ENCODE measurements at regions not wholly inside any gene's neighbourhood (a gene's known extent, or its start where the extent isn't known, plus 50 kb on each side); places are given as distances from the start of the nearest gene placed in this dataset.
A peak's percentile ranks its signal among the peaks of the same experiment; 100 is the strongest.
"Not testable (repeated sequence)": the region's sequence is repeated elsewhere in the genome, so short reads cannot be mapped to it uniquely, and the experiment has no call there.

DNA sequence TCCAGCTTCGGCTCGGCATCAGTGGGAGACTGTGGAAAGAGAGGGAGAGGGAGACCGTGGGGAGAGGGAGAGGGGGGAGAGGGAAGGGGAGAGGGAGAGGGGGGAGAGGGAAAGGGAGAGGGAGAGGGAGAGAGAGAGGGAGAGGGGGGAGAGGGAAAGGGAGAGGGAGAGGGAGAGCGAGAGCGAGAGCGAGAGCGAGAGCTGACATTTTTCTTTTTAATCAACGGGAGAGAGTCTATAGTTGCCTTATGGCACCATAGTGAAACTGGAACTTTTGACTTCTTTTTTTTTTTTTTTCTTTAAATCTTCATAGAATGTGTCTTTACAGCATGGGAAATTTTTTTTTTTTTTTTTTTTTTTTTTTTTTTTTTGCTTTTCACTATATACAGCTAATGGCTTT lies 94.7 kb upstream of the NUDT6 start:
- Mint-ChIP-seq H3K36me3 (peaks cover 27% of the 10 kb centered on the region), H3K4me1 (no peaks in the 10 kb centered on the region), H3K27me3 (no peaks in the 10 kb centered on the region), H3K27ac (no peak overlapping the region), H3K4me3 (no peak overlapping the region), H3K9me3 (peaks cover 5% of the 10 kb centered on the region)

DNA sequence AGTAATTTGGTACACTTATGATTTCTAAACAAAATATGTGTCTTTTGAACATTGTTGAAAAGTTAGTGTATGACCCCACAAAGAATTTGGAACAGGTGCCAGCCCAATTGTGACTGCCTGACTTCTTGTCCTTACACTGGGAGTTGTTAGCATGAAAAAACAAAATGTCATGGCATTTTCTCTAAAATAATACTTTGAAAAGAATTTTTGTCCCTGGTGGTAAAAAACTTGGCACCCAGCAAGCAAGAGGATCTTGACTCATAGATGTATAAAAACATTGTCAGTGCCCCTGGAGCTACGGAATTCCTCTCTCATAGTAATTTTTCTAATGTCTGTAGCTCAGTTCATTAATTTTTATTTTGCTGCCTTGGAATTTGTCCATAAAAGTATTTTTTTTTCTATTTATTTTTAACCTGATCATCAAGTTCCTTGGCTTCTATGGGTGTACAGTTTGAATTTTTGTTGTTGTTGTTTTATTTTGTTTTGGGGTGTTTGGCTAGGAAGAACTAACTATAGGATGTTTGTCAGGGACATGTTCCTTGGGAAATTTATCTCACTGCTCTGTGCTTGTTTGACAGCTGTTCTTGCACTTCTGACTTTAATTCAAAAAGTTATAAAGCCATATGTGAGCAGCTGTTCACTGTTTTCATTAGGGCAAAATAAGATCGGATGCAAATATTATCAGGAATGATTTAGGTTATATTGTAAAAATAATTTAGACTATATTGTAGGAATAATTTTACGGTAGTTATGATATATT lies 95.4 kb upstream of the NUDT6 start:
- Mint-ChIP-seq H3K4me1 (no peaks in the 10 kb centered on the region), H3K27me3 (no peaks in the 10 kb centered on the region), H3K36me3 (peaks cover 23% of the 10 kb centered on the region), H3K9me3 (peaks cover 5% of the 10 kb centered on the region), H3K27ac (no peak overlapping the region), H3K4me3 (no peak overlapping the region)

DNA sequence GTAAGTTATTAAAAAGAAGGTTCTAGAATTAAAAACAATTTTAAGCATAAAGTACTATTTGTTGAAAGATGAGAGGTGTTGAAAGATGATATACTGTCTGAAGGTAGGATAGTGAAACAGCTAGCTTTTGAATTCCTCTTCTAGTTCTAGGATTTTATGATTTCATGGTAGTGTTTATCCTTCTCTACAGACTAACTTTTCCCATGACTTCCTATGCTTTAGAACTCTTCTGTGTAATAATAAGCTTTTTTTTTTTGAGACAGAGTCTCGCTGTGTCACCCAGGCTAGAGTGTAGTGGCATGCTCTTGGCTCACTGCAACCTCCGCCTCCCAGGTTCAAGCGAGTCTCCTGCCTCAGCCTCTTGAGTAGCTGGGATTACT lies 96.0 kb upstream of the NUDT6 start:
- Mint-ChIP-seq H3K27me3 (no peaks in the 10 kb centered on the region), H3K4me1 (no peaks in the 10 kb centered on the region)

DNA sequence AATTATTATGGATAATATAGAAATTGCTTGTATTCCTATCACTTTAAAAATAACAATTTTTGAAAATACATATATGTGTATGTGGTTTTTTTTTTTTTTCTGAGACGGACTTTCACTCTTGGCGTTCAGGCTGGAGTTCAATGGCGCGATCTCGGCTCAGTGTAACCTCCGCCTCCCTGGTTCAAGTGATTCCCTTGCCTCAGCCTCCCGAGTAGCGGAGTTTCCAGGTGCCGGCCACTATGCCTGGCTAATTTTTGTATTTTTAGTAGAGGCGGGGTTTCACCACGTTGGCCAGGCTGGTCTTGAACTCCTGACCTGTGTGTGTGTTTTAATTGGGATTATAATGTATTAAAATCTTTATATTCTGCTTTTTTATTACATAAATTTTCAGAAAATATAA lies 97.9 kb upstream of the NUDT6 start:
- no peaks in the 10 kb centered on the region for H3K27me3 Mint-ChIP-seq
- peaks cover 5% of the 10 kb centered on the region for H3K9me3 Mint-ChIP-seq
- no peak overlapping the region for H3K4me3 Mint-ChIP-seq
- no peak overlapping the region for H3K27ac Mint-ChIP-seq
- peaks cover 25% of the 10 kb centered on the region for H3K36me3 Mint-ChIP-seq
- H3K4me1 Mint-ChIP-seq = no peaks in the 10 kb centered on the region

More for the DNA sequence above, 96.0 kb upstream of the NUDT6 start:
- no peak overlapping the region for H3K4me3 Mint-ChIP-seq
- peaks cover 22% of the 10 kb centered on the region for H3K36me3 Mint-ChIP-seq
- H3K27ac Mint-ChIP-seq = no peak overlapping the region
- peaks cover 5% of the 10 kb centered on the region for H3K9me3 Mint-ChIP-seq

DNA sequence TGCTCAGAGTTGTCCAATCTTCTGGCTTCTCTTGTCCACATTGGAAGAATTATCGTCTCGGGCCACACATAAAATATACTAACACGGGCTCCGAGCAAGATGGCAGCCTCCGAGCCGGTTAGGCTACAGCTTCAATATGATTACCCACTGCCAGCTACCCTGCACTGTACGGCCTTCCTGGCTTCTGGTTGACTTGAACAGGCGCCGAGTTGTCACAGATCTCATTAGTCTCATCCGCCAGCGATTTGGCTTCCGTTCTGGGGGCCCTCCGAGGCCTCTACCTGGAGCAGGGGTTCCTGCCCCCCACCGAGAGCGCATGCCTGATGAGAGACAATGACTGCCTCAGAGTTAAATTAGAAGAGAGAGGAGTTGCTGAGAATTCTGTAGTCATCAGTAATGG lies 101.2 kb upstream of the NUDT6 start:
- Mint-ChIP-seq H3K27me3 (no peaks in the 10 kb centered on the region), H3K36me3 (peaks cover 27% of the 10 kb centered on the region)

DNA sequence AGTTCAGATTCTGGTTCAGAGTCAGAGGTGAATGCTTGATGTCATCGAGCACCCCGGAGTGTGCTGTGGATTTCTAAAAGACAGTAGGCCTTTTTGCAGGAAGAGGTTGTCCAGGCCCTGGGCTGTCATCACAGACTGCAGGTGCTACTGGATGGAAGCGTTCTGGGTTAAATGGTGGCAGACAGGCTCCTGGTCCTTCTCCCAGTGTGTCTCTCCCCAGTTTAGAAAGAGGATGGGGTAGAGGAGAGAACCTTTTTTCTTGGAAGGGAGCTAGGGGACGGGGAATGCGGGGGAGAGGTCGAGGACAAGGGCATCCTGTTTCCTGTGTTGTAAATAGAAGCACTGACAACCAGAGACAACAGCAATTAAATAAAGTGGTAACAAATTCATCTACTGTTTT lies 102.3 kb upstream of the NUDT6 start:
- no peak overlapping the region for H3K27ac Mint-ChIP-seq
- H3K27me3 Mint-ChIP-seq = no peaks in the 10 kb centered on the region
- H3K9me3 Mint-ChIP-seq = peaks cover 5% of the 10 kb centered on the region
- H3K4me3 Mint-ChIP-seq = no peak overlapping the region
- peaks cover 32% of the 10 kb centered on the region for H3K36me3 Mint-ChIP-seq
- H3K4me1 Mint-ChIP-seq = no peaks in the 10 kb centered on the region

More for the DNA sequence above, 101.2 kb upstream of the NUDT6 start:
- H3K9me3 Mint-ChIP-seq = peaks cover 5% of the 10 kb centered on the region
- H3K27ac Mint-ChIP-seq = no peak overlapping the region
- H3K4me3 Mint-ChIP-seq = no peak overlapping the region
- H3K4me1 Mint-ChIP-seq = no peaks in the 10 kb centered on the region

DNA sequence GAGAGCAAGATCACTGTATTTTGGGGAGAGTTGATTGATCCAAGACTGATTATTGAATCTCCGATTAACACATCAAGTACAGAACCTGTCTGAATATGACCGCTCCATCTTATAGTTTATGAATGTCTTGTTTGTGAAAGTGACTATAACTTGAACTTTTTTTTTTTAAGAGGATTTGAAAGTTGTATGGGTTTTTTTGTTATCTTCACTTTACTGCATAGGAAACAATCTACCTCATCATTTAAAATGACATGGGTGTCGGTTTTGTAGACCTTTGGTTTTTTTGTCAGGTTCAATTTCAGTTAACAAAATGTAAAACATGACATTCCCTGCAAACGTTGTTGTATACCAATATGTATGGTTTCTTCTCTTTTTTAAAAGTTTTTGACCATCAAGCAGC lies 103.0 kb upstream of the NUDT6 start:
- peaks cover 5% of the 10 kb centered on the region for H3K9me3 Mint-ChIP-seq
- H3K27me3 Mint-ChIP-seq = no peaks in the 10 kb centered on the region
- H3K4me3 Mint-ChIP-seq = no peak overlapping the region
- no peak overlapping the region for H3K27ac Mint-ChIP-seq
- H3K4me1 Mint-ChIP-seq = no peaks in the 10 kb centered on the region
- H3K36me3 Mint-ChIP-seq = peaks cover 30% of the 10 kb centered on the region

DNA sequence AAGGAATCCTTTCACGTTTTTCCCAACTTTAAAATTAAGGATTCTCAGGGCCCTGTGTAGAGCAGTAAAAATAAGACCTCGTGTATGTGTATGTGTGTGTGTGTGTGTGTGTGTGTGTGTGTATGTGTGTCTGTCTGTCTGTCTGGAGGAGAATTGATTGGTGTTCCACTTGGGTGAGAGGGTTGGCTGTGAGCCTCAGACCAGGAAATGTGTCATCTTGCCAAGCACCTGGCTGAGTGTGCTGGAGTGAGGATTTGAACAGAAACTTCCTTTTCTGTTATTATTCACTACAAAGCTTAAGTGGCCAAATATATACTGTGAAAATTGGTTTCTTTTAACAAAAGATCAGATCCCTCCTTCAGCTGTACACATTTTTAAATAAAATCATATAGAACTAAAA lies 103.6 kb upstream of the NUDT6 start:
- H3K4me3 Mint-ChIP-seq, H3K4me1 Mint-ChIP-seq, H3K27me3 Mint-ChIP-seq, H3K27ac Mint-ChIP-seq, H3K9me3 Mint-ChIP-seq: not testable (repeated sequence)
- peaks cover 30% of the 10 kb centered on the region for H3K36me3 Mint-ChIP-seq

DNA sequence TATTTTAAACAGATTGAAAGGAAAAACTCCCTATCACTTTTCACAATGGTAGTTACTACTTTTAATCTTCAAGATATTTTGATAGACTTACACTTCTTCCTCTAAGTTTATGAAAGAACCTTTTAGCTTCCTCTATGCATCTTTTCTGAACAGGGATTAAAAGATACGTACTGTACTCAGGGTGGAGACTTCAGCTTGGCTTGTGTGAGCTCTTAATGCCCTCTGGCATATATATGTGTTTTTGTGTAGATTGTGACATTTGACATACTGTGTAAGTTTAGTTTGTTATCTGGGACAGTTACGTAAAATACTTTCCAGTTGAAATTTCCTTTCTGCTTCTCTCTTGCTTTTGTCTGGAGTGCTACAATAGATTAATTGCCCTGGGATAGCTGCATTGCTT lies 109.3 kb upstream of the NUDT6 start:
- Mint-ChIP-seq H3K27ac (no peak overlapping the region), H3K36me3 (peaks cover 32% of the 10 kb centered on the region), H3K4me1 (peaks cover 6% of the 10 kb centered on the region), H3K4me3 (no peak overlapping the region), H3K27me3 (no peaks in the 10 kb centered on the region), H3K9me3 (no peaks in the 10 kb centered on the region)

DNA sequence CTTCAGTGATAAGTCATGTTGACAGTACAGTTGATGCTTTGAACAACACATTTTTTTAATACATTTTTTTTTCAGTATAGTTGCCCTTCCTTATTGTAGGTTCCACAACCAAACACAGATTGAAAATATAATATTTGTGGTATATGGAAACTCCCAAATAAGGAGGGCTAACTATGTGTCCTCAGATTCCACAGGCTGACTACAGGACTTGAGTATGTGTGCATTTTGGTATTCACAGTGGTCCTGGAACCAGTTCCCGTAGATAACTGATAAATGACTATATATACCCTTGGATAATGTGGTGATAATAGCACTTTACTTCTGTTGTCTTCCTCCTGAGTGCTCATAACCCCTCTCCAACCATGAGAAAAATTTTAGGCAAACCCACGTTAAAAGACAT lies 111.6 kb upstream of the NUDT6 start:
- H3K9me3 Mint-ChIP-seq = no peaks in the 10 kb centered on the region
- peaks cover 6% of the 10 kb centered on the region for H3K4me1 Mint-ChIP-seq
- peaks cover 25% of the 10 kb centered on the region for H3K36me3 Mint-ChIP-seq
- H3K27me3 Mint-ChIP-seq = no peaks in the 10 kb centered on the region
- no peak overlapping the region for H3K4me3 Mint-ChIP-seq
- H3K27ac Mint-ChIP-seq = no peak overlapping the region

DNA sequence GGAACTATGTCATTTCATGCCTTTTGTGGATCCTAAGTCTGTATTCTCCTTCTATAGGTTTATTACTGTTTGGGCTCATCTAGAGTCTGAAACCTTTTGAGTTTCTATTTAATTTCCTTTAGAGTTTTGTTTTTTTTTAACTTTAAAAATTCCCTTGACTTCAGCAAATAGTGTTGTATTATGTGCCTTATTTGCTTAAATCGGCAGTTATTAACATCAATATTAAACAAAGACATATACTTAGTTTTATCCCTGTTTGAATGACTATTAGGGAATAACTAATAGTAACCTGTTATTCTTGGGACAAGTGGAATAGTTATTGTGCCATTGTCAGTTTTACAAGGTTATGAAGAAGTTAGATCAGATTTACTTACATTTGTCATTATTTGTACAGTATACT lies 112.8 kb upstream of the NUDT6 start:
- Mint-ChIP-seq H3K36me3 (peaks cover 24% of the 10 kb centered on the region), H3K27ac (no peak overlapping the region), H3K27me3 (no peaks in the 10 kb centered on the region), H3K4me3 (no peak overlapping the region), H3K4me1 (peaks cover 6% of the 10 kb centered on the region), H3K9me3 (no peaks in the 10 kb centered on the region)

DNA sequence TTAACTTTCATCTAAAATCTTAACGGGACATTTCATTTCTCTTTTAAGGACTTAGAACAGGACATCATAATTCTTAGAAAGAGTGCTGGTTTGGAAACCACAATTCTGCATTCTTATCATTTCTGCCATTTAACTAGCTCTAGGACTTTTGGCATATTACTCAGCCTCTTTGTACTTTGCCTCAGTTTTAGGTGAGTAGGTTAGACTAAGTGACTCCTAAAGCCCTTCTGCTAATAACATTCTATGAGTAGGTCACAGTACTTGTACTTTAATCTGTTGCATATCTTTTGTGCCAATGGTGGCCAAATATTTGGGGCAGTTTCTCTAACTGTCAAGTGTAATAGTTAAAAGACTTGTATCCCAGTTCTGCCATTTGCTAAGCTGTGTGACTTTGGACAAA lies 115.4 kb upstream of the NUDT6 start:
- Mint-ChIP-seq H3K4me1 (peaks cover 11% of the 10 kb centered on the region), H3K36me3 (peaks cover 27% of the 10 kb centered on the region), H3K27me3 (no peaks in the 10 kb centered on the region), H3K27ac (no peak overlapping the region), H3K4me3 (no peak overlapping the region), H3K9me3 (peaks cover 10% of the 10 kb centered on the region)

DNA sequence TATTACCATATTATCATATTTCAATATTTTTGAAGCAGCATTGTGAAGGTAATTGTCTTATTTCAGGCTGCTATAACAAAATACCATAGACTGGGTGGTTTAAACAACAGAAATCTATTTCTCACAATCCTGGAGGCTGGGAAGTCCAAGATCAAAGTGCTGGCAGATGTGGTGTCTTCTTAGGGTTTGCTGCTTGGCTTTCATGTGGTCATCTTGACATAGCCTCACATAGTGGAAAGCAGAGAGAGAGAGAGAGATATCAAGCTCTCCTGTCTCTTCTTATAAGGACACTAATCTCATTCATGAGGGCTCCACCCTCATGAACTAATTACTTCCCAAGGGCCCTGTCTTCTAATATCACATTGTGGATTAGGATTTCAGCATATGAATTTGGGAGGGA lies 119.7 kb upstream of the NUDT6 start:
- H3K9me3 Mint-ChIP-seq = peaks cover 15% of the 10 kb centered on the region
- peaks cover 5% of the 10 kb centered on the region for H3K4me1 Mint-ChIP-seq
- H3K4me3 Mint-ChIP-seq = no peak overlapping the region
- H3K36me3 Mint-ChIP-seq = peaks cover 43% of the 10 kb centered on the region
- H3K27ac Mint-ChIP-seq = no peak overlapping the region
- H3K27me3 Mint-ChIP-seq = no peaks in the 10 kb centered on the region

DNA sequence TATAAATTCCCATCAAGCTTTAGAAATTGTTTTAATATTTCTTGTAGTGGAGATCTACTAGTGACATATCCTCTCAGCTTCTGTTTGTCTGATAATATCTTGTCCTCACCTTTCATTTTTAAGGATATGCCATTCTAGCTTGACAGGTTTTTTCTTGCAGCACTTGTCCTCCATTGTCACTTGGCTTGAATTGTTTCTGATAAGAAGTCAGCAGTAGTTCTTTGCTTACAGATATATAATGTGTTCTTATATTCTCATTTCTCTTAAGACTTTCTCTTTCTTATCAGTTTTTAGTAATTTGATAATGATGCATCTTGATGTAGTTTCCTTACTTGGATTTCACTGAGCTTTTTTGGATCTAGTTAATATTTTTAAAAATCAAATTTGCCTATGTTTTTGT lies 120.6 kb upstream of the NUDT6 start:
- Mint-ChIP-seq H3K27ac (no peak overlapping the region), H3K36me3 (peaks cover 48% of the 10 kb centered on the region), H3K9me3 (peaks cover 15% of the 10 kb centered on the region), H3K4me1 (peaks cover 5% of the 10 kb centered on the region), H3K4me3 (no peak overlapping the region), H3K27me3 (no peaks in the 10 kb centered on the region)

DNA sequence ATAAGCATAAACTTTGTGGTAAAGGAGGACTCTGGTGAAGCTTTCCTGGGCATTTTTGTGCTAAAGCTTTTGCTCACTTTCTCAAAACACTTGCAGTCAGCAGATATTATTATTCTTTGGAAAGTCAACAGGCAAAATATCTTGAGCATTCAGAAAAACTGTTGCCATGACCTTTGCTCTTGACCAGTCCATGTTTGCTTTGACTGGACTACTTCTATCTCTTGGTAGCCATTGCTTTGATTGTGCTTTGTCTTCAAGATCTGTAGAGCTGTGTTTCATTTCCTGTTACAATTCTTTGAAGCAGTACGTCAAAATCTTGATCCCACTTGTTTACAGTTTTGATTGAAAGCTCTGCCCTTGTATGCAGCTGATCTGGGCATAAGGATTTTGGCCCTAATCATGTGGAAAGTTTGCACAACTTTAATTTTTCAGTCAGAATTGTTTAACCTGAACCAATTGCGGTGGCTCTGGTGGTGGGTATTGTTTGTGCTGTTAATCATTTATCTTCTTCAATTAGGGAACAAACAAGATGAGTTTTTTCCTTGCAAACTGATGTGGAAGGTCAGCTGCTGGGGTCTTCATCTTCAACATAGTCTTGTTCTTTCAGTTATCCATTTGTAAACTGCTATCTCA lies 121.5 kb upstream of the NUDT6 start:
- H3K36me3 Mint-ChIP-seq = peaks cover 53% of the 10 kb centered on the region
- H3K27ac Mint-ChIP-seq = no peak overlapping the region
- H3K4me1 Mint-ChIP-seq = peaks cover 6% of the 10 kb centered on the region
- no peaks in the 10 kb centered on the region for H3K27me3 Mint-ChIP-seq
- H3K4me3 Mint-ChIP-seq = peak overlapping the region; percentile 15
- H3K9me3 Mint-ChIP-seq = peaks cover 17% of the 10 kb centered on the region

DNA sequence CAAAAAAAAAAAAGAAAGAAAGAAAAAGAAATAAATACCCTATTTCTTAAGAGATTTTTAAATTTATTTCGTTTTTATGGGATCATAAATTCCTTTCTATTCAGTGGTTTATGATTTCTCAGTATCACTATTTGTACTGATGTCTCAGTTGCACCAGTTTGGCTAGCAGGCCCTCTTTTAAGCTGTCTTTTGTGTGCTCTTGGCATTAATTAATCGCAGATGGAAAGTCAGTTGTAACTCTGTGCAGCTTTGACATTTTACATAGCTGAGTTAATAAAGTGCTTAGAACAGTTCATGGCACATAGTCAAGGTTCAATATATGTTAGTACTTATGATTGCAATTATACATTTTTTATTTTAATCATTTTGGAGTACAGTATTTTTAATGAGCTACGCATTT lies 123.7 kb upstream of the NUDT6 start:
- peaks cover 28% of the 10 kb centered on the region for H3K9me3 Mint-ChIP-seq
- H3K4me3 Mint-ChIP-seq = no peak overlapping the region
- H3K4me1 Mint-ChIP-seq = peaks cover 17% of the 10 kb centered on the region
- peaks cover 61% of the 10 kb centered on the region for H3K36me3 Mint-ChIP-seq
- no peak overlapping the region for H3K27ac Mint-ChIP-seq
- no peaks in the 10 kb centered on the region for H3K27me3 Mint-ChIP-seq

DNA sequence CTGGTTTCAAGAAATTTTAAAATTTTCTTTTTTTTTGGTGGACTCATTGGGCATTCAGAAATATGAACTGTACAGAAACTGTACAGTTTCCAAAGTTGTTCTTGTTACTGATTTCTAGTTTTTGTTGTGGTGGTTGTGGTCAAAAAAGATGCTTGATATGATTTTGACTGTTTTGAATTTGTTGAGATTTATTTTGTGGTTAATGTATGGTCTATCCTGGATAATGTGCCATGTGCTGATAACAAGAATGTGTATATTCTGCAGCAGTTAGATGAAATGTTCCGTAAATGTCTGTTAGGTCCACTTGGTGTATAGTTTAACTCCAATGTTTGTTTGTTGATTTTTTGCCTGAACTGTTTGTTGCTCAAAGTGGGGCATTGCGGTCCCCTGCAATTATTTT lies 127.6 kb upstream of the NUDT6 start:
- H3K4me3 Mint-ChIP-seq = no peak overlapping the region
- H3K36me3 Mint-ChIP-seq = peaks cover 66% of the 10 kb centered on the region
- no peak overlapping the region for H3K27ac Mint-ChIP-seq
- peaks cover 12% of the 10 kb centered on the region for H3K4me1 Mint-ChIP-seq
- H3K27me3 Mint-ChIP-seq = no peaks in the 10 kb centered on the region
- peaks cover 13% of the 10 kb centered on the region for H3K9me3 Mint-ChIP-seq

All from activated naive CD4-positive, alpha-beta T cell treated with anti-CD3 and anti-CD28 coated beads, Interleukin-2, amount 50 U/mL, for 24 hours (primary cell).